Lung (tissue), 11 donors: ENCODE measurements at regions not wholly inside any gene's neighbourhood (a gene's known extent, or its start where the extent isn't known, plus 50 kb on each side); places are given as distances from the start of the nearest gene placed in this dataset.

Experiments used
- ATAC-seq: fragments of 200-7000 bp; cut with Tn5 transposase; one replicate; pipeline ENCODE4 v1.9.1; 2020; ENCODE audit warnings: moderate number of reproducible peaks; ENCODE audit not compliant: insufficient read depth, low FRiP score
- DNase-seq, 3 donors: peaks; one replicate each; pipeline ENCODE4 v3.0.0-alpha.2; 2013 to 2017
- H3K27ac ChIP-seq, 2 donors: one replicate each; pipeline ENCODE4 v1.5.1; 2013; ENCODE audit warnings: mild to moderate bottlenecking in 2 of 2, moderate library complexity in 2 of 2, control low read depth in 1 of 2, inconsistent platforms in 1 of 2, low read depth in 1 of 2, low read length in 1 of 2
- H3K27me3 ChIP-seq, 3 donors: one replicate each; pipeline ENCODE4 v1.5.1; 2013; ENCODE audit warnings: low read length in 2 of 3; ENCODE audit not compliant: control insufficient read depth in 3 of 3, insufficient read depth in 3 of 3
- H3K36me3 ChIP-seq, 4 donors: one replicate each; pipeline ENCODE4 v1.5.1; 2013; ENCODE audit warnings: low read length in 4 of 4, mild to moderate bottlenecking in 1 of 4, moderate library complexity in 1 of 4; ENCODE audit not compliant: control insufficient read depth in 4 of 4, insufficient read depth in 4 of 4
- H3K4me1 ChIP-seq, 5 donors: one replicate each; pipeline ENCODE4 v1.5.1; 2013; ENCODE audit warnings: low read length in 5 of 5, mild to moderate bottlenecking in 2 of 5, moderate library complexity in 1 of 5; ENCODE audit not compliant: control insufficient read depth in 5 of 5, insufficient read depth in 5 of 5
- H3K4me3 ChIP-seq: one replicate; pipeline ENCODE4 v1.5.1; 2013; ENCODE audit warnings: mild to moderate bottlenecking, control low read depth, moderate library complexity
- H3K9ac ChIP-seq, 2 donors: one replicate each; pipeline ENCODE4 v1.5.1; 2013; ENCODE audit warnings: low read length in 2 of 2, control low read depth in 1 of 2; ENCODE audit not compliant: insufficient read depth in 1 of 2
- H3K9me3 ChIP-seq, 4 donors: one replicate each; pipeline ENCODE4 v1.5.1; 2013; ENCODE audit warnings: low read length in 3 of 4, mild to moderate bottlenecking in 1 of 4, moderate library complexity in 1 of 4; ENCODE audit not compliant: control insufficient read depth in 4 of 4, insufficient read depth in 3 of 4
- CTCF ChIP-seq: IDR thresholded peaks from 2 replicates; pipeline ENCODE4 v1.5.1; 2012; ENCODE audit warnings: mild to moderate bottlenecking; ENCODE audit errors: control extremely low read depth, extremely low read depth
- WGBS, 2 donors: extraction: QIAGEN DNeasy Blood & Tissue Kit; methylation state at CpG; one replicate each; pipeline ENCODE4 v1.1.7; 2013; 5-methylcytosine and 5-hydroxymethylcytosine counted together
- donor health status: control.
- donor health status: control.
- donor health status: Bipolar disorder and iron deficiency.
- donor health status: healthy.
- donor health status: DM: yes; HTN: yes; CAD: no.

GRCh38 chr13:106362707-106363106, 172.8 kb downstream of the EFNB2 start:
- ATAC-seq (no peak), DNase-seq (no peak)
- no peaks in the 10 kb centered on the region for H3K27me3 ChIP-seq
- H3K4me3 ChIP-seq, result no peak overlapping the region
- H3K4me1 ChIP-seq, result no peaks in the 10 kb centered on the region
- no peak overlapping the region for H3K9ac ChIP-seq
- no peaks in the 10 kb centered on the region for H3K36me3 ChIP-seq
- WGBS, 2 donors, result 86 to 90% methylated on average over 5 of the region's 5 CpGs
- TF ChIP-seq CTCF, result no peak
- H3K27ac ChIP-seq, result no peak overlapping the region
- peaks cover 0 to 6% (median 1%) of the 10 kb centered on the region in 4 donors for H3K9me3 ChIP-seq

- Histone ChIP-seq H3K9ac (no peak overlapping the region), H3K4me1 (no peaks in the 10 kb centered on the region), H3K9me3 (peaks cover 0 to 6% (median 1%) of the 10 kb centered on the region in 4 donors), H3K27me3 (no peaks in the 10 kb centered on the region), H3K4me3 (no peak overlapping the region), H3K36me3 (no peaks in the 10 kb centered on the region), H3K27ac (no peak overlapping the region)
- WGBS, 2 donors, result 88 to 90% methylated on average over 2 of the region's 2 CpGs
- DNase-seq (no peak), ATAC-seq (no peak)
- TF ChIP-seq CTCF, result no peak
Measured at GRCh38 chr13:106361621-106362020, 173.8 kb downstream of the EFNB2 start.

- ATAC-seq, result no peak
- no peak overlapping the region for H3K4me3 ChIP-seq
- no peak overlapping the region for H3K9ac ChIP-seq
- H3K36me3 ChIP-seq, result no peaks in the 10 kb centered on the region
- no peak for DNase-seq
- H3K27ac ChIP-seq, result no peak overlapping the region
- H3K27me3 ChIP-seq, result no peaks in the 10 kb centered on the region
- TF ChIP-seq CTCF, result no peak
- WGBS, 2 donors, result 51 to 74% methylated on average over 2 of the region's 2 CpGs
- peaks cover 0 to 4% (median 0%) of the 10 kb centered on the region in 4 donors for H3K9me3 ChIP-seq
- H3K4me1 ChIP-seq, result no peaks in the 10 kb centered on the region
Measured at GRCh38 chr13:106357198-106357597, 178.3 kb downstream of the EFNB2 start.

GRCh38 chr13:106355866-106356265, 179.6 kb downstream of the EFNB2 start:
- Histone ChIP-seq H3K9me3 (peaks cover 0 to 4% (median 0%) of the 10 kb centered on the region in 4 donors), H3K4me1 (no peaks in the 10 kb centered on the region), H3K9ac (no peak overlapping the region), H3K27me3 (peaks cover 0 to under 1% (median 0%) of the 10 kb centered on the region in 3 donors), H3K27ac (no peak overlapping the region), H3K4me3 (no peak overlapping the region), H3K36me3 (no peaks in the 10 kb centered on the region)
- TF ChIP-seq CTCF, result no peak
- DNase-seq, result no peak
- WGBS, 2 donors, result 88 to 93% methylated on average over 6 of the region's 6 CpGs
- no peak for ATAC-seq
